ENCODE measurements at regions not wholly inside any gene's neighbourhood (a gene's known extent, or its start where the extent isn't known, plus 50 kb on each side); places are given as distances from the start of the nearest gene placed in this dataset.

GRCh38 chr18:22320155-22320554, 97.6 kb downstream of the CTAGE1 start:
- TF ChIP-seq, protein P1, sequence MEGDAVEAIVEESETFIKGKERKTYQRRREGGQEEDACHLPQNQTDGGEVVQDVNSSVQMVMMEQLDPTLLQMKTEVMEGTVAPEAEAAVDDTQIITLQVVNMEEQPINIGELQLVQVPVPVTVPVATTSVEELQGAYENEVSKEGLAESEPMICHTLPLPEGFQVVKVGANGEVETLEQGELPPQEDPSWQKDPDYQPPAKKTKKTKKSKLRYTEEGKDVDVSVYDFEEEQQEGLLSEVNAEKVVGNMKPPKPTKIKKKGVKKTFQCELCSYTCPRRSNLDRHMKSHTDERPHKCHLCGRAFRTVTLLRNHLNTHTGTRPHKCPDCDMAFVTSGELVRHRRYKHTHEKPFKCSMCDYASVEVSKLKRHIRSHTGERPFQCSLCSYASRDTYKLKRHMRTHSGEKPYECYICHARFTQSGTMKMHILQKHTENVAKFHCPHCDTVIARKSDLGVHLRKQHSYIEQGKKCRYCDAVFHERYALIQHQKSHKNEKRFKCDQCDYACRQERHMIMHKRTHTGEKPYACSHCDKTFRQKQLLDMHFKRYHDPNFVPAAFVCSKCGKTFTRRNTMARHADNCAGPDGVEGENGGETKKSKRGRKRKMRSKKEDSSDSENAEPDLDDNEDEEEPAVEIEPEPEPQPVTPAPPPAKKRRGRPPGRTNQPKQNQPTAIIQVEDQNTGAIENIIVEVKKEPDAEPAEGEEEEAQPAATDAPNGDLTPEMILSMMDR (IDR thresholded peaks at IDR 0.05; ENCODE audit: low read depth, low read length, missing input control), result no peak
- TF ChIP-seq YY1 (IDR thresholded peaks at IDR 0.05) (no peak), JUND (IDR thresholded peaks at IDR 0.05) (no peak), REST (IDR thresholded peaks at IDR 0.05) (no peak), FOXA1 (IDR thresholded peaks at IDR 0.05) (no peak), TAF1 (conservative IDR thresholded peaks at IDR 0.05) (no peak), EGR1 (IDR thresholded peaks at IDR 0.05; ENCODE audit: low read depth in 2 of 2) (no peak), GABPA (IDR thresholded peaks at IDR 0.05 in 1 of 2, conservative IDR thresholded peaks at IDR 0.05 in 1 of 2) (no peak)
- TF ChIP-seq, protein P2, sequence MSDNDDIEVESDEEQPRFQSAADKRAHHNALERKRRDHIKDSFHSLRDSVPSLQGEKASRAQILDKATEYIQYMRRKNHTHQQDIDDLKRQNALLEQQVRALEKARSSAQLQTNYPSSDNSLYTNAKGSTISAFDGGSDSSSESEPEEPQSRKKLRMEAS (IDR thresholded peaks at IDR 0.05), result no peak

Measured in liver (tissue), 3 donors.